ENCODE measurements at regions not wholly inside any gene's neighbourhood (a gene's known extent, or its start where the extent isn't known, plus 50 kb on each side); places are given as distances from the start of the nearest gene placed in this dataset.

DNA sequence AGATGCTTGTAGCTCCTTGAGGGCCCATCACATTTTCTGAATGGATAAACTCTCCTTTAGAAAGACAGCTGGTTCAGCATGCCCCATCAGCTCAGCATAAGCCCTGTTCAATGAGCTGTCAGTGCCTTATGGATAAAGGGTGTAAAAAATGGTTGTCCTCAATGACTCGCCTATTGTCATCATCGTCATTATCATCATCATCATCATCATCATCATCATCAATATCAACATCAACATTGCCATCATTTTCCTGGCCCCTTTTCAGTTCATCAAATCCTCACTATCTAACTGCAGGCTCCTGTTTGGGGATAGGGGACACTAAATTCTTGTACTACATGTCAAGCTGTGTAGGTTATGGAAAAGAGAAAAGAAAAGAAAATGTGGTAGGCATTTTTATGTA lies 310.7 kb upstream of the MTNR1B start:
- CTCF ChIA-PET, result no interaction called here
- intact Hi-C loops (cut with micrococcal nuclease), result no loop called here

GRCh38 chr11:92659793-92660192 lies 309.7 kb upstream of the MTNR1B start:
- Histone ChIP-seq H2AFZ (ENCODE audit: low read length) (no peak overlapping the region), H3K27me3 (ENCODE audit: low read length) (no peaks in the 10 kb centered on the region), H3K4me1 (ENCODE audit: insufficient read depth, low read length) (no peaks in the 10 kb centered on the region), H3K79me2 (ENCODE audit: low read length) (no peaks in the 10 kb centered on the region), H3K4me2 (ENCODE audit: low read length) (no peak overlapping the region), H3K27ac (ENCODE audit: low read length) (no peak overlapping the region), H3K9me2 (replicated peaks; ENCODE audit: low read length) (no peaks in the 10 kb centered on the region), H3K4me3 (ENCODE audit: low read length) (no peak overlapping the region), H3K9me3 (ENCODE audit: low read length) (peaks cover 16% of the 10 kb centered on the region), H4K20me1 (ENCODE audit: low read length) (no peaks in the 10 kb centered on the region), H3K9ac (ENCODE audit: low read length) (no peak overlapping the region), H3F3A (ENCODE audit: low read length, unreplicated experiment) (no peaks in the 10 kb centered on the region), H3K36me3 (ENCODE audit: low read depth, low read length) (no peaks in the 10 kb centered on the region)
- ATAC-seq (no peak), DNase-seq (no peak)
- ChIA-PET CTCF (no interaction called here), POLR2A (ENCODE audit: unreplicated experiment) (no interaction called here)
- intact Hi-C loops (cut with micrococcal nuclease), result no loop called here
- TF ChIP-seq EZH2 (IDR thresholded peaks at IDR 0.05; ENCODE audit: low read length, unreplicated experiment) (no peak), EZH2phosphoT487 (IDR thresholded peaks at IDR 0.05; ENCODE audit: borderline replicate concordance, low read length) (no peak), CTCF (conservative IDR thresholded peaks at IDR 0.05; ENCODE audit: low read depth, low read length) (no peak)
- no TSS peak for BruUV-seq (replicated peaks)

More for the DNA sequence above, 310.7 kb upstream of the MTNR1B start:
- TF ChIP-seq EZH2phosphoT487 (IDR thresholded peaks at IDR 0.05; ENCODE audit: borderline replicate concordance, low read length), result no peak
- TF ChIP-seq EZH2 (IDR thresholded peaks at IDR 0.05; ENCODE audit: low read length, unreplicated experiment), result no peak
- no peak for TF ChIP-seq CTCF (conservative IDR thresholded peaks at IDR 0.05; ENCODE audit: low read depth, low read length)
- Histone ChIP-seq H4K20me1 (ENCODE audit: low read length) (no peaks in the 10 kb centered on the region), H3K36me3 (ENCODE audit: low read depth, low read length) (no peaks in the 10 kb centered on the region), H3K9ac (ENCODE audit: low read length) (no peak overlapping the region), H3K4me1 (ENCODE audit: insufficient read depth, low read length) (no peaks in the 10 kb centered on the region), H2AFZ (ENCODE audit: low read length) (no peak overlapping the region), H3K79me2 (ENCODE audit: low read length) (no peaks in the 10 kb centered on the region), H3F3A (ENCODE audit: low read length, unreplicated experiment) (no peaks in the 10 kb centered on the region), H3K9me3 (ENCODE audit: low read length) (peaks cover 16% of the 10 kb centered on the region), H3K4me2 (ENCODE audit: low read length) (no peak overlapping the region), H3K27ac (ENCODE audit: low read length) (no peak overlapping the region), H3K9me2 (replicated peaks; ENCODE audit: low read length) (no peaks in the 10 kb centered on the region), H3K4me3 (ENCODE audit: low read length) (no peak overlapping the region), H3K27me3 (ENCODE audit: low read length) (no peaks in the 10 kb centered on the region)
- ATAC-seq (no peak), DNase-seq (no peak)
- POLR2A ChIA-PET (ENCODE audit: unreplicated experiment), result no interaction called here
- BruUV-seq (replicated peaks), result no TSS peak

- Histone ChIP-seq H3K27ac (ENCODE audit: low read length) (no peak overlapping the region), H3K9ac (ENCODE audit: low read length) (no peak overlapping the region), H3K9me3 (ENCODE audit: low read length) (peaks cover 18% of the 10 kb centered on the region), H3K4me1 (ENCODE audit: insufficient read depth, low read length) (no peaks in the 10 kb centered on the region), H2AFZ (ENCODE audit: low read length) (no peak overlapping the region), H3F3A (ENCODE audit: low read length, unreplicated experiment) (no peaks in the 10 kb centered on the region), H3K4me2 (ENCODE audit: low read length) (no peak overlapping the region), H3K79me2 (ENCODE audit: low read length) (no peaks in the 10 kb centered on the region), H3K36me3 (ENCODE audit: low read depth, low read length) (no peaks in the 10 kb centered on the region), H3K9me2 (replicated peaks; ENCODE audit: low read length) (no peaks in the 10 kb centered on the region), H4K20me1 (ENCODE audit: low read length) (no peaks in the 10 kb centered on the region), H3K4me3 (ENCODE audit: low read length) (no peak overlapping the region), H3K27me3 (ENCODE audit: low read length) (no peaks in the 10 kb centered on the region)
- POLR2A ChIA-PET (ENCODE audit: unreplicated experiment), result no interaction called here
- ATAC-seq (no peak), DNase-seq (no peak)
- intact Hi-C loops (cut with micrococcal nuclease), result no loop called here
- no TSS peak for BruUV-seq (replicated peaks)
- TF ChIP-seq EZH2phosphoT487 (IDR thresholded peaks at IDR 0.05; ENCODE audit: borderline replicate concordance, low read length), result no peak
- TF ChIP-seq EZH2 (IDR thresholded peaks at IDR 0.05; ENCODE audit: low read length, unreplicated experiment), result no peak
- TF ChIP-seq CTCF (conservative IDR thresholded peaks at IDR 0.05; ENCODE audit: low read depth, low read length), result no peak
- CTCF ChIA-PET, result no interaction called here
These were observed 306.7 kb upstream of the MTNR1B start for GRCh38 chr11:92662601-92663360.
